Fibroblast of lung (primary cell): ENCODE measurements at regions not wholly inside any gene's neighbourhood (a gene's known extent, or its start where the extent isn't known, plus 50 kb on each side); places are given as distances from the start of the nearest gene placed in this dataset.
A peak's percentile ranks its signal among the peaks of the same experiment; 100 is the strongest.

Experiments
- DNase-seq, 2 donors: peaks; one replicate each; pipeline versions ENCODE4 v3.0.0 to v3.0.0-alpha.2; 2010; ENCODE audit warnings: low read depth in 2 of 2
- H2AFZ ChIP-seq: 2 replicates; pipeline ENCODE4 v1.5.1; 2012; ENCODE audit warnings: low read length, control low read depth, inconsistent platforms
- H3K27ac ChIP-seq: 2 replicates; pipeline ENCODE4 v1.5.1; 2011; ENCODE audit warnings: low read length, control low read depth; ENCODE audit not compliant: insufficient read depth
- H3K27me3 ChIP-seq: 2 replicates; pipeline ENCODE4 v1.5.1; 2011; ENCODE audit warnings: mild to moderate bottlenecking, low read length; ENCODE audit not compliant: control insufficient read depth, insufficient read depth
- H3K36me3 ChIP-seq: 2 replicates; pipeline ENCODE4 v1.5.1; 2011; ENCODE audit warnings: low read length; ENCODE audit not compliant: control insufficient read depth, insufficient read depth
- H3K4me1 ChIP-seq: 2 replicates; pipeline ENCODE4 v1.5.1; 2011; ENCODE audit warnings: low read length; ENCODE audit not compliant: control insufficient read depth, insufficient read depth; ENCODE audit errors: extremely low read depth
- H3K4me2 ChIP-seq: 2 replicates; pipeline ENCODE4 v1.5.1; 2011; ENCODE audit warnings: low read length, control low read depth; ENCODE audit not compliant: insufficient read depth; ENCODE audit errors: extremely low read depth
- H3K4me3 ChIP-seq, 4 experiments: fragments of 200-600 bp in 1 of 4; sonication (generic) in 1 of 4; replicated peaks in 1 of 4; 2 replicates each; pipeline ENCODE4 v1.5.1; 2011 to 2016; ENCODE audit warnings: low read length in 4 of 4, low read depth in 3 of 4, mild to moderate bottlenecking in 3 of 4, control low read depth in 2 of 4, inconsistent platforms in 1 of 4, mixed read lengths in 1 of 4; ENCODE audit not compliant: insufficient read depth in 1 of 4; ENCODE audit errors: control extremely low read depth in 1 of 4
- H3K79me2 ChIP-seq: 2 replicates; pipeline ENCODE4 v1.5.1; 2012; ENCODE audit warnings: mild to moderate bottlenecking, low read length, inconsistent platforms; ENCODE audit not compliant: control insufficient read depth, insufficient read depth
- H3K9ac ChIP-seq: 2 replicates; pipeline ENCODE4 v1.5.1; 2011; ENCODE audit warnings: mild to moderate bottlenecking, low read length, control low read depth; ENCODE audit not compliant: insufficient read depth
- H3K9me3 ChIP-seq: 2 replicates; pipeline ENCODE4 v1.5.1; 2012; ENCODE audit warnings: low read depth, low read length; ENCODE audit not compliant: control insufficient read depth, insufficient read depth
- H4K20me1 ChIP-seq: 2 replicates; pipeline ENCODE4 v1.5.1; 2011; ENCODE audit warnings: low read length; ENCODE audit not compliant: control insufficient read depth, insufficient read depth; ENCODE audit errors: extremely low read depth
- EZH2 ChIP-seq: IDR thresholded peaks from 2 replicates; pipeline ENCODE4 v1.5.1; 2012; ENCODE audit warnings: low read length, control low read depth, mild to moderate bottlenecking; ENCODE audit errors: missing control alignments
- TF ChIP-seq, protein P1 (sequence below), 2 donors: IDR thresholded peaks in 1 of 2; conservative IDR thresholded peaks in 1 of 2; 1 replicate in 1 of 2; 2 replicates in 1 of 2; pipeline ENCODE4 v1.5.1; 2011 to 2012; ENCODE audit warnings: low read length in 2 of 2, control low read depth in 1 of 2, inconsistent platforms in 1 of 2, low read depth in 1 of 2, mild to moderate bottlenecking in 1 of 2

- Histone ChIP-seq H3K36me3 (no peaks in the 10 kb centered on the region), H3K9ac (no peak overlapping the region), H3K4me2 (no peak overlapping the region), H3K27me3 (no peaks in the 10 kb centered on the region), H3K4me1 (no peaks in the 10 kb centered on the region), H3K4me3 (no peak overlapping the region), H2AFZ (no peak overlapping the region), H3K79me2 (no peaks in the 10 kb centered on the region), H3K27ac (no peak overlapping the region), H3K9me3 (no peaks in the 10 kb centered on the region), H4K20me1 (no peaks in the 10 kb centered on the region)
- no peak for TF ChIP-seq EZH2
- TF ChIP-seq, protein P1, sequence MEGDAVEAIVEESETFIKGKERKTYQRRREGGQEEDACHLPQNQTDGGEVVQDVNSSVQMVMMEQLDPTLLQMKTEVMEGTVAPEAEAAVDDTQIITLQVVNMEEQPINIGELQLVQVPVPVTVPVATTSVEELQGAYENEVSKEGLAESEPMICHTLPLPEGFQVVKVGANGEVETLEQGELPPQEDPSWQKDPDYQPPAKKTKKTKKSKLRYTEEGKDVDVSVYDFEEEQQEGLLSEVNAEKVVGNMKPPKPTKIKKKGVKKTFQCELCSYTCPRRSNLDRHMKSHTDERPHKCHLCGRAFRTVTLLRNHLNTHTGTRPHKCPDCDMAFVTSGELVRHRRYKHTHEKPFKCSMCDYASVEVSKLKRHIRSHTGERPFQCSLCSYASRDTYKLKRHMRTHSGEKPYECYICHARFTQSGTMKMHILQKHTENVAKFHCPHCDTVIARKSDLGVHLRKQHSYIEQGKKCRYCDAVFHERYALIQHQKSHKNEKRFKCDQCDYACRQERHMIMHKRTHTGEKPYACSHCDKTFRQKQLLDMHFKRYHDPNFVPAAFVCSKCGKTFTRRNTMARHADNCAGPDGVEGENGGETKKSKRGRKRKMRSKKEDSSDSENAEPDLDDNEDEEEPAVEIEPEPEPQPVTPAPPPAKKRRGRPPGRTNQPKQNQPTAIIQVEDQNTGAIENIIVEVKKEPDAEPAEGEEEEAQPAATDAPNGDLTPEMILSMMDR (conservative IDR thresholded peaks at IDR 0.05 in 1 of 2, IDR thresholded peaks at IDR 0.05 in 1 of 2; ENCODE audit: low read depth in 1 of 2, low read length in 2 of 2) = no peak
- DNase-seq = no peak
Observed at GRCh38 chr4:146058531-146058930, 117.0 kb upstream of the LSM6 start.

- H3K27me3 ChIP-seq = no peaks in the 10 kb centered on the region
- H3K36me3 ChIP-seq = no peaks in the 10 kb centered on the region
- no peak overlapping the region for H3K27ac ChIP-seq
- no peak overlapping the region for H3K4me3 ChIP-seq
- DNase-seq = peak in 1 of 2 donors; percentile 2
- TF ChIP-seq EZH2 = no peak
- TF ChIP-seq, protein P1 (conservative IDR thresholded peaks at IDR 0.05 in 1 of 2, IDR thresholded peaks at IDR 0.05 in 1 of 2; ENCODE audit: low read depth in 1 of 2, low read length in 2 of 2) = no peak
- no peaks in the 10 kb centered on the region for H3K9me3 ChIP-seq
- H3K4me2 ChIP-seq = no peak overlapping the region
- H4K20me1 ChIP-seq = no peaks in the 10 kb centered on the region
- no peak overlapping the region for H2AFZ ChIP-seq
- H3K79me2 ChIP-seq = no peaks in the 10 kb centered on the region
- no peak overlapping the region for H3K9ac ChIP-seq
- H3K4me1 ChIP-seq = peaks cover 7% of the 10 kb centered on the region
Observed at GRCh38 chr4:146054676-146055075, 116.1 kb upstream of the ZNF827 start.

- Histone ChIP-seq H2AFZ (no peak overlapping the region), H3K36me3 (no peaks in the 10 kb centered on the region), H3K4me2 (no peak overlapping the region), H3K9ac (no peak overlapping the region), H3K79me2 (no peaks in the 10 kb centered on the region), H3K9me3 (no peaks in the 10 kb centered on the region), H4K20me1 (no peaks in the 10 kb centered on the region), H3K4me1 (peaks cover 7% of the 10 kb centered on the region), H3K4me3 (no peak overlapping the region), H3K27ac (no peak overlapping the region), H3K27me3 (no peaks in the 10 kb centered on the region)
- TF ChIP-seq, protein P1 (conservative IDR thresholded peaks at IDR 0.05 in 1 of 2, IDR thresholded peaks at IDR 0.05 in 1 of 2; ENCODE audit: low read depth in 1 of 2, low read length in 2 of 2) = no peak
- no peak for TF ChIP-seq EZH2
- DNase-seq = peak in 1 of 2 donors; percentile 57
Observed at GRCh38 chr4:146053891-146054290, 115.3 kb upstream of the ZNF827 start.
